Endothelial cell of umbilical vein (primary cell): ENCODE measurements at regions not wholly inside any gene's neighbourhood (a gene's known extent, or its start where the extent isn't known, plus 50 kb on each side); places are given as distances from the start of the nearest gene placed in this dataset.

Experiments used
- BruUV-seq: library from RNA; stranded (reverse); fragments of 400-500 nt; replicated peaks from 2 replicates; lab custom pipeline; 2021; lab: Mats Ljungman, UMichigan
- CTCF ChIA-PET: fragments of 300-600, 350-600 bp; sonication (Branson Sonifier 250); formaldehyde crosslinking; loops from one replicate; lab custom pipeline; 2021; ENCODE audit warnings: antibody characterized with exemption, inconsistent platforms; lab: Charles Lee
- POLR2A ChIA-PET: fragments of 300-600, 350-600 bp; sonication (Branson Sonifier 250); formaldehyde crosslinking; loops from one replicate; lab custom pipeline; 2021; ENCODE audit warnings: antibody characterized with exemption, inconsistent platforms; lab: Charles Lee
- DNase-seq: peaks from one replicate; pipeline ENCODE4 v3.0.0-alpha.2; 2011; ENCODE audit warnings: low read depth, low spot score
- FAIRE-seq: peaks from 2 replicates; lab custom pipeline; 2011; peaks lifted over from hg19 to GRCh38; lab: Jason Lieb, UNC
- H2AFZ ChIP-seq: 2 replicates; pipeline ENCODE4 v1.6.0; 2012; ENCODE audit warnings: low read depth, low read length, control low read depth, inconsistent platforms
- H3K27ac ChIP-seq: 2 replicates; pipeline ENCODE4 v1.5.1; 2011; ENCODE audit warnings: low read depth, mild to moderate bottlenecking, control low read depth, low read length, moderate library complexity; ENCODE audit not compliant: insufficient read depth
- H3K27me3 ChIP-seq, 2 experiments: 2 replicates each; pipeline versions ENCODE4 v1.6.0 to v1.6.1; 2011; ENCODE audit warnings: low read length in 2 of 2, mixed read lengths in 1 of 2; ENCODE audit not compliant: control insufficient read depth in 2 of 2, insufficient read depth in 2 of 2
- H3K36me3 ChIP-seq, 2 experiments: 2 replicates in 1 of 2; 3 replicates in 1 of 2; pipeline ENCODE4 v1.5.1; 2011; ENCODE audit warnings: low read length in 2 of 2, mild to moderate bottlenecking in 1 of 2, moderate library complexity in 1 of 2; ENCODE audit not compliant: control insufficient read depth in 2 of 2, insufficient read depth in 2 of 2; ENCODE audit errors: extremely low read depth in 1 of 2
- H3K4me1 ChIP-seq: 3 replicates; pipeline ENCODE4 v1.5.1; 2011; ENCODE audit warnings: mild to moderate bottlenecking, low read length; ENCODE audit not compliant: control insufficient read depth, insufficient read depth; ENCODE audit errors: extremely low read depth
- H3K4me2 ChIP-seq: 2 replicates; pipeline ENCODE4 v1.6.1; 2011; ENCODE audit warnings: low read length, control low read depth, mixed read lengths; ENCODE audit not compliant: insufficient read depth
- H3K4me3 ChIP-seq, 3 experiments: fragments of 200-600 bp in 1 of 3; sonication (generic), shearing (Covaris generic) in 1 of 3; replicated peaks in 1 of 3; 2 replicates each; pipeline ENCODE4 v1.5.1; 2011 to 2016; ENCODE audit warnings: control low read depth in 3 of 3, low read length in 3 of 3, mild to moderate bottlenecking in 2 of 3, inconsistent platforms in 1 of 3, low read depth in 1 of 3, moderate library complexity in 1 of 3; ENCODE audit not compliant: insufficient read depth in 1 of 3
- H3K79me2 ChIP-seq: 2 replicates; pipeline ENCODE4 v1.6.0; 2012; ENCODE audit warnings: low read length, inconsistent platforms; ENCODE audit not compliant: control insufficient read depth, insufficient read depth
- H3K9ac ChIP-seq: replicated peaks from 2 replicates; pipeline ENCODE3; 2011; ENCODE audit warnings: low read length, control low read depth; ENCODE audit not compliant: insufficient read depth; ENCODE audit errors: extremely low read depth
- H3K9me1 ChIP-seq: replicated peaks from 3 replicates; pipeline ENCODE4 v1.6.0; 2011; ENCODE audit warnings: mild to moderate bottlenecking, low read length; ENCODE audit not compliant: control insufficient read depth, insufficient read depth; ENCODE audit errors: extremely low read depth
- H3K9me3 ChIP-seq: replicated peaks from 2 replicates; pipeline ENCODE4 v1.5.1; 2012; ENCODE audit warnings: low read length, inconsistent platforms; ENCODE audit not compliant: control insufficient read depth, insufficient read depth
- H4K20me1 ChIP-seq: replicated peaks from 2 replicates; pipeline ENCODE3; 2011; ENCODE audit warnings: mild to moderate bottlenecking, low read length; ENCODE audit not compliant: control insufficient read depth, insufficient read depth; ENCODE audit errors: extremely low read depth
- CTCF ChIP-seq, 2 donors: IDR thresholded peaks; 1 replicate in 1 of 2; 2 replicates in 1 of 2; pipeline ENCODE4 v1.5.1; 2011; ENCODE audit warnings: low read length in 2 of 2, mild to moderate bottlenecking in 2 of 2, moderate library complexity in 2 of 2, control low read depth in 1 of 2, inconsistent platforms in 1 of 2, low read depth in 1 of 2; ENCODE audit not compliant: insufficient read depth in 1 of 2; ENCODE audit errors: extremely low read depth in 1 of 2
- EZH2 ChIP-seq: IDR thresholded peaks from 2 replicates; pipeline ENCODE4 v1.6.1; 2012; ENCODE audit warnings: borderline replicate concordance, low read depth, mild to moderate bottlenecking, moderate library complexity, low read length, inconsistent platforms; ENCODE audit not compliant: severe bottlenecking
- FOS ChIP-seq: IDR thresholded peaks from 2 replicates; pipeline ENCODE4 v1.6.1; 2011; ENCODE audit warnings: mild to moderate bottlenecking, low read length, moderate library complexity, borderline replicate concordance; ENCODE audit not compliant: insufficient read depth
- GATA2 ChIP-seq: IDR thresholded peaks from 2 replicates; pipeline ENCODE4 v1.7.0; 2011; ENCODE audit warnings: low read depth, mild to moderate bottlenecking, moderate library complexity, mixed read lengths, low read length; ENCODE audit not compliant: insufficient read length, insufficient read depth
- JUN ChIP-seq: IDR thresholded peaks from 2 replicates; pipeline ENCODE4 v1.6.1; 2011; ENCODE audit warnings: borderline replicate concordance, low read depth; ENCODE audit not compliant: insufficient read length, insufficient read depth
- MAX ChIP-seq: IDR thresholded peaks from 2 replicates; pipeline ENCODE4 v1.6.1; 2011; ENCODE audit not compliant: insufficient read depth, insufficient read length
- MYC ChIP-seq: IDR thresholded peaks from one replicate; pipeline ENCODE4 v1.6.1; 2011; ENCODE audit warnings: mild to moderate bottlenecking, low read depth, low read length
- POLR2A ChIP-seq: IDR thresholded peaks from 2 replicates; pipeline ENCODE4 v1.6.1; 2012; ENCODE audit warnings: low read depth, mild to moderate bottlenecking, control low read depth, low read length
- POLR2AphosphoS5 ChIP-seq: IDR thresholded peaks from 2 replicates; pipeline ENCODE4 v1.6.1; 2012; ENCODE audit warnings: low read depth, mild to moderate bottlenecking, control low read depth, low read length, moderate library complexity; ENCODE audit not compliant: insufficient read depth
- dilution Hi-C: fragments of 300-500 bp; cut with MboI; formaldehyde crosslinking; loops from one replicate; pipeline ENCODE4 v1.15.0; 2019; ENCODE audit warnings: low sequenced_read_pairs; ENCODE audit not compliant: extremely low pct_ligation_motif_present
- intact Hi-C: fragments of 100-400 bp; cut with micrococcal nuclease; formaldehyde crosslinking; loops from one replicate; pipeline ENCODE4 v1.10.0; 2022

- Histone ChIP-seq H3K9me1 (no peaks in the 10 kb centered on the region), H3K4me3 (no peak overlapping the region), H3K4me2 (no peak overlapping the region), H3K9ac (no peak overlapping the region), H3K27ac (no peak overlapping the region), H3K4me1 (no peaks in the 10 kb centered on the region), H4K20me1 (no peaks in the 10 kb centered on the region), H2AFZ (no peak overlapping the region), H3K9me3 (no peaks in the 10 kb centered on the region), H3K36me3 (no peaks in the 10 kb centered on the region), H3K79me2 (no peaks in the 10 kb centered on the region), H3K27me3 (no peaks in the 10 kb centered on the region)
- FAIRE-seq (no peak), DNase-seq (no peak)
- CTCF ChIA-PET = interaction anchor here (1.0 kb wide), 1 partner anchor 14 kb away, joined by 3 read pairs; no protein-coding TSS in a partner anchor
- no TSS peak for BruUV-seq
- dilution Hi-C loops (no loop called here), intact Hi-C loops (no loop called here)
- POLR2A ChIA-PET = no interaction called here
- no peak for TF ChIP-seq POLR2A
- no peak for TF ChIP-seq MYC
- no peak for TF ChIP-seq EZH2
- TF ChIP-seq MAX = no peak
- no peak for TF ChIP-seq GATA2
- TF ChIP-seq CTCF (IDR thresholded peaks at IDR 0.05; ENCODE audit: extremely low read depth in 1 of 2, insufficient read depth in 1 of 2, low read depth in 1 of 2, low read length in 2 of 2) = no peak
- TF ChIP-seq FOS = no peak
- TF ChIP-seq JUN = no peak
- TF ChIP-seq POLR2AphosphoS5 = no peak
These were observed 692.7 kb upstream of the ALCAM start for GRCh38 chr3:104673981-104674380.
